ENCODE measurements at regions not wholly inside any gene's neighbourhood (a gene's known extent, or its start where the extent isn't known, plus 50 kb on each side); places are given as distances from the start of the nearest gene placed in this dataset.
A peak's percentile ranks its signal among the peaks of the same experiment; 100 is the strongest.

DNA sequence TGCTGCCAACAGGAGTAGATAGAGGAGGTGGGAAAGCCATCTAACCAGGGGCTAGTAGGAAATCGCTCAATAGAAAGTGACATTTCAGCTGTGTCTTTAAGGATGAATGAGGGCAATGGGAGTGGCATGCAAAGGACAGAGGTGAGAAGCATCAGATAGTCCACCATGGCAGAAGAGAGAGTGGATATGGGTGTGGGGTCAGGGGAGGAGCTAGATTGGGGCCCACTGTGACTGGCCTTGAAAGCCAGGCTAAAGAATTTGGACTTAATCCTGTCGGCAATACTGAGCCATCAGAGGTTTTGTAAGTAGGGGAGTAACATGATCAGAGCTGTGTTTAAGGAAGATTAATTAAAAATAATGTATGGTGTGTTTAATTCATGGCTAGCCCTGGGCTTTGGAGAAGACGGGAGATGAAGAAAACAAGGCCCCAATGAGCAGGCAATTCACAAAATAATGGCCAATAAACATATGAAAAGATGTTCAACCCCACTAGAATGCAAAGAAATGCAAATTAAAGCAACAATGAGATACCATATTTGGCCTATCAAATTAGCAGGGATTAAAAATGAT is 98.1 kb upstream of the PJA1 start:
- no peak for DNase-seq

DNA sequence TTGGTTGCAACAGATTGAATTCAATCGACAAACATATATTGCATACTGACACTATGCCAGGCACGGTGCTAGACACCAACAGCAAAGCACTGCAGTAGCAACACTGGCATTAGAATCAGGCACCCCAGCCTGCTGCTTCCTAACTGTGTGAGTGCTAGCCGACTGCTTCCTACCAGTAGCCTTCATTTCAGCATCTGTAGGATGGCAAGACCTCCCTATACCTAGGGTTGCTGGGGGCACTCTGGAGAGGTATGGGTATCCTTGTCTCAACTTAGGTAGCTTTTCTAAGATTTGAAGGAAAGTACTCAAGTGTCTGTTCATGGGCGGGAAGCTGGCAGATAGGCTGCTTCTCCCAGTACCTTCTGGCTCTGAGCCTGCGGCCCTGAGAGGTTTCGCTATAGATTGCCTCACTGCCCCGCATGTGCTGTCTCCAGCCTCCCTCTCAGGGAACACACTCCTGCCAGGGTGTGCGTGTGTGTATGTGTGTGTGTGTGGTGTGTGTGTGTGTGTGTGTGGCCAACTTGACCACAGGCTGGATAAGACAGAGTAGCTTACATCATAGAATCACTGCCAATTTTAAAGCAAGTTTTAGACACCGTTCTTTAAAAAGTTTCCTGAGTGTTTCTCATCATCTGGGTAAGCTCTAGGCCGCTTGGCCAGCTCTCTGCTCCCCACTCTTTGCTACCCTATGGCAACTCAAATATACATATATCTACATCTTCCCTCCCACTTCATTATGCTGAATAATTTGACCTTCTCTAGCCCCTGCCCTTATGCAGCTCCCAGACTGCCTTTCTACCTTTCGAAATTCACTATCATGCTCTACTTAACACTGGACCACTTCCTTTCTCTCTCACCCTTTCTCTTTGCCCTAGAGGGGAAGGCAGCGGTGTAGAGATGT is 97.0 kb upstream of the PJA1 start:
- DNase-seq: no peak

- DNase-seq: no peak
These were observed 94.9 kb upstream of the PJA1 start for GRCh38 chrX:69260169-69260568.

- DNase-seq: no peak
These were observed 93.6 kb upstream of the PJA1 start for GRCh38 chrX:69258893-69259292.

- no peak for DNase-seq
These were observed 92.4 kb upstream of the PJA1 start for GRCh38 chrX:69257499-69258127.

- DNase-seq: no peak
These were observed 91.0 kb upstream of the PJA1 start for GRCh38 chrX:69256291-69256565.

DNA sequence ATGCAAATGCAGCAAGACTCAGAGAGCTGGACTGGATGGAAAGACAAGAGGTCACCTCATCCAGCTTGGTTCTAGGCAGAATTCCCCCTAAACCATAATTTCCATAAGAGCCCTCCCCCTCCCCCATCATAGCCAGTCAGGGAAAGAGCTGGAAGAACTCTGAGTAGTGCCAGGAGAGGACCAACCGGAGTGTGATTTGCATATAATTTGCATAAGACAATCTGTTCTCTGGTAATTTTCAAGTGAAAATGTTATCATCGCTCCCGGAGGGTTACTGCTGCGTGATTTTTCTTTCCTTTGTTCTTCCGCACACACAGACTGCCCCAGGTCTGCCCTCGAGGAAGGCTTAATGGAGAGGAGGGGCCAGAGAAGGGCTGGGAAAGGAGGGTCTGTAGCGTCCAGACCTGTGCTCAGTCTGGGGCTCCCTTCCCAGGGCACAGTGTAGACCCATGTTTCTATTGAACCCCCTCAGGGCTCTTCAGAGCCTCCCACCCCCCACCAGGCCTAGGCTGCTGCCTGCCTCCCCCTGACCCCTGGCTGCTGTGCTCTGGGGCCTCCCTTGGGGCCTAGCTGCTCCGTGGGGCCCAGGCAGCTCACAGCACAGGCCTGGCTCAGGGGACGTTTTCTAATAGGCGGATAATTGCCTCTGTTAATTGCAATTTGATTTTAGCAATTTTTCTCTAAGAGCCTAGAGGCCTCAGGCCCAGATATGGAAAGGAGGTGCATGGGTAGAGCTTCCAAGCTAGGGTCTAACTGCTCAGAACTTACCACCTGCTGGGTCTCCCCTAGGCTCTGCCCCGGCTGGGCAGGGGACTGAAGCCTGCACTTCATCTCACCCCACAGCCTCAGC is 90.4 kb upstream of the PJA1 start:
- no peak for DNase-seq

DNA sequence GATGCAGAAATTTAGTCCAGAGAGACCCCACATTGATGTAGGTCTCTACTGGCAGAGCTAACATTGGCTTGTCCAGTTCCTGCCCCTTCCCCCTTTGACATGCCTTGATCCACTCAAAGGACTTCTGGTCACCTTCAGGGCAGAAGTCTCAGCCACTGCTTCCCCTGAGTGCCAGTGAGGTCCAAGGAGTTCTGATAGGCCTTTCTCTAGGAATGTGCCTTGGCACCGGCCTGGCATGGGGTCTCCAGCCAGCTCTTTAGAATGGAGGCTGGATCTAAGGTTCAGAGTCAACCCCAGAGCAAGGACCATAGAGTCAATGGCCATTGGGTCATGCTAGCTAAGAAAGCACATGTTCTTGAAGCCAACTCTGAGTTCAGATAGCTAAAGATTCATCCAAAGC is 88.6 kb upstream of the PJA1 start:
- DNase-seq: no peak

DNA sequence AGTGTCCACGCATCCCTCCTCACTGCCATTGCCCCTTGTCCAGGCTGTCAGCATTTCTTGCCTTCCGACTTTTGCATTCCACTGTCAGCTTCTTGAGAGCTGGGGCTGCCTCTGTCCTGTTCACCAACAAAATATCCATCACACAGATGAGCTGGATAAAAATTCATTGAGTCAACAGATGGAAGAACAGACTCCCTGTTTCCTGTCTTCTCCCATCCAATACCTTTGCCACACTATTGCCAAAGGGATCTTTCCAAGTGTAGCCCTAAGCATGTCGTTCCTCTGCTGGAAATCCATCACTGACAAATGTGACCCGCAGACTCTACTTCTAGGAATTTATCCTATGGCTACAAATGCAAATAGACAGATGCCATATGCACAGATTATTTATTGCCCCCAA is 78.0 kb upstream of the PJA1 start:
- DNase-seq: no peak

DNA sequence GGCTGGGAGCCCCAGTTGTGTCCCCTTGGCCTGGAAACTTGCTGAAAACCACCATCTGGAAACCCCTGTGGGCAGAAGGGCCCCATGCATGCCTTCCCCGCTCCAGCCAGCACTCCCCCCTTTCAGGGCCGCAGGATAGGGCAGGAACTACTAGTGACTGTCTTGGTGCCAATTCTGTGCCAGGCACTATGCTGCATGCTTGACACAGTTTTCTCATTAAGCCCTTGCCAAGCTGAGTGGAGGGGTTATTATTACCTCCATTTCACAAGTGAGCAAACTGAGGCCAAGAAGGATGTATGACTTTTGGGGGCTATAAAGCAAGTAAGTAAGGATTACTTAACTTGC is 73.6 kb upstream of the PJA1 start:
- no peak for DNase-seq

DNA sequence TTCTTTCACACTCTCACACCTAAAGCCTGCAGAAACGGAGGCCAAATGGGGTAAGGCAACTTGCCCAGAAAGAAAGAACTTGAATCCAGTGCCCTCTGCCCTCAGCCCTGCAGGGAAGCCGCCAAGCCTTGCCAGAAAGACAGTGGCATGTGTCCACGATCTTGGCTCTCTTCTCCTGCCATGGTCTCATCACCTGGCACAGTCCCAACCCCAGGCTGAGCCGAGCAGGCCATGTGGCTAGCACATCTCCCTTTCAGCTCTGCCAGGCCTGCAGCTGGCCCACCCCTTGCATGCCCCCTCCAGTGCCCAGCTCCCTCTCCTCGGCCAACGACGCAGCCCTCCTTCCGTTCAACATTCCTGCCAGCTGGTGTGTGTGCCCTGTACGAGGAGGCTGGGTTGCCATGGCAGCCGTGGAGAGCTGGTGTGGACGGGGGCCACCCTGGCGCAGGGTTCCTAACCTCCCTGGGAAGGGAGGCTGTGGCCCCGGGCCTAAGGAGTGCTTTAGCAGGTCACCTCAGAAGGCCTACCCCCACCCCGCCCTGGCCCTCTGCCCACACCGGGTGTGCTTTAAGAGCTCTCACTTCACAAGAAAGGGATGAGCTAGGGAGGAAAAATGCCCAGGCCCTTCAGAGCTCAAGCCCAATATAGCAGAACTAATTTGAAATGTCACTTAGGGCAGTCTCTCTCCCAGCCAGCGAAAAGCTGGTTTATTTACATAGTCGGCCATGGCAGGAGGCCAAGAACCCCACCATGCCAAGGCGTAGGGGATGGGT is 73.0 kb upstream of the PJA1 start:
- no peak for DNase-seq

- no peak for DNase-seq
These were observed 72.0 kb upstream of the PJA1 start for GRCh38 chrX:69237236-69237635.

DNA sequence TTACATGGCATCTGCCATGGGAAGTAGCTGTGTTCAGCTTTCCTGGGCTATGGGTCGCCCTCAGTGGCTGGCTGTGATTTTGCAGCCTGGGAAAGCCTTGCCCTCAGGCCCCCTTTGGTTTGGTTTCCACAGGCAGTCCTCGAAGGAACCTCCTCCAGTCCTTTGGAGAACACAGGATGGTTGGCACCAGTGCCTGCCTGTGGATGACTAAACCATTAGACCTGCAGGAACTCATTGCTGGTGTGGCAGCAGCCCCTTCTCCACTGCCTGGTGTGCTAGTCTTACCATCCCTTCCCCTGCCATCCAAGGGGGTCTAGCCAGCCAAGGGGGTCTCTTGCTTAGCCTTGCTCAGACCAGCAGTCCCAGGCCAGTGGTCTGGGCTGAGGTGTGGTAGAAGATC is 71.4 kb upstream of the PJA1 start:
- no peak for DNase-seq

GRCh38 chrX:69234624-69235023 is 69.4 kb upstream of the PJA1 start:
- no peak for DNase-seq

DNA sequence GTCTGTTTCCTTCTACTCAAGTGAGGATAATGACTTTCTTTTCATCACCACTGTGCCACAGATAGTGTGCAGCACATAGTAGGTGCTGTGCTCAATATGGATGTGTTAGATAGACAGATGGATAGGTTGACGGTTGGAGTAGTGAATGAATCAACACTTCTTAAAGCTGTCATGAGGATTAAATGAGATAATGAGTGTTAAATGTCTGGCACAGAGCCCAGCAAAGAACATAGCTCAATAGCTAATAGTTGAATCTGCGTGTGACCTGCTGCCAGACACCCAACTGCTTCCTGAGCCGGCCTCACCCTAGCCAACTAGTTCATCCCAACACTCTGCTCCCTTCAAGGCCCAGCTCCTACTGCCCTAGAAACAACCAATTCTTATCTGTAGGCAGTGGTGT is 67.7 kb upstream of the PJA1 start:
- no peak for DNase-seq

DNA sequence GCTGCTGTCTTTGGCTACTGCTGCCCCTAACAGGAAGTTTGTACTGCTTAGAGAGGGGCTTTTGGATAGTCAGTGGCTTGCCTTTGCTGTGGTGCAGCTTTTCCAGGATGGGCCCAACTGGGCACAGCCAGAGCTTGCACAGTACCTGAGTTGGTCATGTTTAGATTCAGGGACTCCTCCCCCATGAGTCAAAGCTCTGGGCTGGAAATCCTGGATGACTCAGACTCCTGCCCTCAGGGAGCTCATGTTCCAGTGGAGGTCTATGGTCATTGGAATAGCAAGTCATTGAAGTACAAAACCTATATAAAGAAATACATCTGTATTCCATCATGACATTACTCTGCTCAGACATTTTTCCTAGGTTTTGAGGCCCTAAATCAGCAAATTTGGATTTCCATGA is 66.7 kb upstream of the PJA1 start:
- no peak for DNase-seq

- no peak for DNase-seq
These were observed 64.2 kb upstream of the PJA1 start for GRCh38 chrX:69229436-69229835.

DNA sequence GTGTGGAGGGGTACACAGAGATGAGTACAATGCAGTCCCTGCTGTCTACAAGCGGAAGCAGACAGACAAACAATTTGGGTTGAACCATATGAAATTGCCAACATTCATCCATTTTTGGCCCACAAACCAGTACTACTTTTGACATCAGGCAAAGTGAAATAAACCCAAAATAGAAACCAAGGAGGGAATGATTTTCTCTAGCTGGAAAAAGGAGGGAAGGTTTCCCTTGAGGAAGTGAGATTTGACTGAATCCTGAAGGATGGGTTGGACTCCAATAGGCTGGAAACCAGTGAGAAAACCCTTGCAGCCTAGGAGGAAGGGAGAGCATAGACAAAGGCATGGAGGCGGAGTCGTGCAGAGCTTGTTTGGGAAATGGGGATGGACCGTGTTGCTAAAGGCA is 63.5 kb upstream of the PJA1 start:
- no peak for DNase-seq

DNA sequence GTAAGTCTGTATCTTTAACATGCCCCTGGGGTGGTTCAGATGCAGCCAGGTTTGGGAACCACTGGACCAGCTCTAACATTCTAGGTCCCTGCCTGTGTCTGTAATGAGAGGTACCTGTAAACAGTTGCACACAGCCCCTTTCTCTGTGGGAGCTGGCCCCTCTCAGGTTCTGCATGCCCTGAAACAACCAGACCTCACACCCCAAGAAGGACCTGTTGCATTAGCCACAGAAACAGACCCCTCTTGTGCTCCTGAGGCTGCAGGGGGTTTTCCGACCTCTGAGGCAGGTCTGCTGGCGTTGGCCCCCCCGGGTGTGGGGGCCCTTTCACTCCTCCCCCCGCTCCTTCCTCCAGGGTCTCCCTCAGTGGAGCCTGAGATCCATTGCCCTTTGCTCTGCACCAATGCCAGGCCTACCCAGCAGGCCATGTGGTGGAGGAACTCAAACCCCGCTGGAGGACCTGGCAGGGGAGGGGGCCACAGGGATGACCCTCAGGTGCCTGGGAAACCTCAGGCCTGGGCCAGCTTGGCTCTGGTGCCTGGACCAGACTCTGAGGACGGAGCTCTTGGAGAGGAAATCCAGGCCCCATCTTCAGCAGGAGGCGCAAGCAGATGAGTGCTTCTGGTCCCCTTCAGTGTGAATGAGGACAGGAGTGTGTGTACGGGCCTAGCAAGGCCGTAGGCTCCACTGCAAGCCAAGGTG is 61.4 kb upstream of the PJA1 start:
- no peak for DNase-seq

DNA sequence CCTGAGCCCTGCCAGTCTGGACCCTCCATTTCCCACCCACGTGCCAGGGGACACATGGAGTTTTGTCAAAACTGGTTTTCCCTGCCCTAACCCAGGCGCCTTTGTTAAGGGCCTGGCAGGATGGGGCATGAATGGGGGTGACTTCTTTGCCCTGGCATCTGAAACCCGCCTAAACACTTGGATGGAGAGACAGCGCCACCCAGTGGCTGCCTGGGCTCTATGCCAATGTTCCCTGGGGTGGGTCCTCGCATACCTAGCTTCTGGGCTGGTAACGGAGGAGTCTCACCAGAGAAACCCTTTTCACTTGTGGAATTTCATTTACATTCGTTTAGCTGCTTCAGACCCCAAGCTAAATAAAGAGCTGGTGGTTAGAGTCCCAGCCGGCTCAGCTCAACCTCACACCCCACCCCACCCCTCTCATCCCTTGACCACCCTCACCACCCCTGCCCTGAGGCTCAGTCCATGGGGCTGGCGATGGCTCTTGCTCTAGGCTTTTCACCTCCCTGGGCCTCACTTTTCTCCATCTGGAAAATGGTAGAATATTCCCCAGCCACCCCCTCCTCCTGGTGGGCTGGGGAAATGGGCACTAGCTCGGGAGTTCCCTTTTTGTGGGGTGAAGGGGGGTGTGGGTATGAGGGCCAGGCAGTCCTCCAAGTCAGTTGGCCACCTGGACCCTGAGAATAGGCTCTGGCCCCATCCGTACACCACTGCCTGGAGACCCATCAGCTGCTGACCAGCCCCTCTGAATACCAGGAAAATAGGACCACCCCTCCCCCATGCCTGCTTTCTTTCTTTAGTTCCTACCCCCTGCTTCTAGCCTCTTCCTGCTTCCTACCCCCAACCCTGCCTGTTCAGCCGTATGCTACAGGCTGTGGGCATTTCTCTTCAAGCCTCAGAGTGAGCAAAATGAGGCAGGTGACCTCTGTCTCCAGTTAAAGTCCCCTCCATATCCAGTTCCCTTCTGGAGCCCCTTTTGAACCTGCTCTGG is 57.1 kb upstream of the PJA1 start:
- peak; percentile 81 for DNase-seq
